H9 (cell line): ENCODE measurements at regions not wholly inside any gene's neighbourhood (a gene's known extent, or its start where the extent isn't known, plus 50 kb on each side); places are given as distances from the start of the nearest gene placed in this dataset.

Source experiments
- DNase-seq: peaks from one replicate; pipeline ENCODE4 v3.0.0-alpha.2; 2017
- H2AFZ ChIP-seq: one replicate; pipeline ENCODE4 v1.6.1; 2013; ENCODE audit warnings: mild to moderate bottlenecking, low read length, control low read depth, moderate library complexity
- H2AK5ac ChIP-seq: 2 replicates; pipeline ENCODE4 v1.6.1; 2013; ENCODE audit warnings: low read length, control low read depth, mixed read lengths; ENCODE audit not compliant: insufficient read length
- H2BK120ac ChIP-seq: one replicate; pipeline ENCODE4 v1.6.1; 2013; ENCODE audit warnings: low read depth, mild to moderate bottlenecking, low read length, control low read depth, inconsistent platforms; ENCODE audit not compliant: poor library complexity, severe bottlenecking
- H2BK12ac ChIP-seq: 2 replicates; pipeline ENCODE4 v1.6.1; 2013; ENCODE audit warnings: low read length, control low read depth, mixed read lengths, low read depth; ENCODE audit not compliant: insufficient read length
- H2BK15ac ChIP-seq: 2 replicates; pipeline ENCODE4 v1.6.1; 2013; ENCODE audit warnings: low read depth, low read length, control low read depth
- H2BK20ac ChIP-seq: one replicate; pipeline ENCODE4 v1.6.1; 2013; ENCODE audit warnings: low read depth, mild to moderate bottlenecking, low read length, control low read depth, inconsistent platforms; ENCODE audit not compliant: poor library complexity, severe bottlenecking
- H2BK5ac ChIP-seq: 2 replicates; pipeline ENCODE4 v1.6.1; 2013; ENCODE audit warnings: low read length, control low read depth, mixed read lengths; ENCODE audit not compliant: insufficient read length
- H3K14ac ChIP-seq: 2 replicates; pipeline ENCODE4 v1.6.1; 2013; ENCODE audit warnings: low read length, control low read depth; ENCODE audit not compliant: insufficient read depth
- H3K18ac ChIP-seq: 2 replicates; pipeline ENCODE4 v1.6.1; 2013; ENCODE audit warnings: low read depth, mild to moderate bottlenecking, mixed read lengths, low read length, control low read depth; ENCODE audit not compliant: insufficient read length
- H3K23ac ChIP-seq: 2 replicates; pipeline ENCODE4 v1.6.1; 2013; ENCODE audit warnings: low read length, control low read depth, mixed read lengths, low read depth; ENCODE audit not compliant: insufficient read length
- H3K23me2 ChIP-seq: 2 replicates; pipeline ENCODE4 v1.6.1; 2013; ENCODE audit warnings: low read depth, mild to moderate bottlenecking, mixed read lengths, low read length, control low read depth; ENCODE audit not compliant: insufficient read length, poor library complexity, severe bottlenecking
- H3K27ac ChIP-seq: 2 replicates; pipeline ENCODE4 v1.5.1; 2013; ENCODE audit warnings: low read length, control low read depth, mixed read lengths, low read depth; ENCODE audit not compliant: insufficient read length
- H3K27me3 ChIP-seq: 2 replicates; pipeline ENCODE4 v1.6.1; 2013; ENCODE audit warnings: low read length, control low read depth, inconsistent platforms; ENCODE audit not compliant: insufficient read depth
- H3K4ac ChIP-seq: 2 replicates; pipeline ENCODE4 v1.6.1; 2013; ENCODE audit warnings: low read depth, mild to moderate bottlenecking, control low read depth, inconsistent platforms, low read length, moderate library complexity
- H3K4me1 ChIP-seq: 2 replicates; pipeline ENCODE4 v1.6.1; 2013; ENCODE audit warnings: low read length, control low read depth, inconsistent platforms; ENCODE audit not compliant: insufficient read depth
- H3K4me2 ChIP-seq: 2 replicates; pipeline ENCODE4 v1.6.1; 2013; ENCODE audit warnings: low read length, control low read depth, mixed read lengths; ENCODE audit not compliant: insufficient read length, insufficient read depth
- H3K56ac ChIP-seq: 2 replicates; pipeline ENCODE4 v1.6.1; 2013; ENCODE audit warnings: low read depth, mild to moderate bottlenecking, mixed read lengths, low read length, control low read depth; ENCODE audit not compliant: insufficient read length
- H3K79me1 ChIP-seq: 2 replicates; pipeline ENCODE4 v1.6.1; 2013; ENCODE audit warnings: low read depth, mild to moderate bottlenecking, moderate library complexity, low read length, control low read depth, inconsistent platforms; ENCODE audit not compliant: insufficient read depth, poor library complexity, severe bottlenecking
- H3K79me2 ChIP-seq: 2 replicates; pipeline ENCODE4 v1.6.1; 2013; ENCODE audit warnings: low read length, control low read depth, inconsistent platforms; ENCODE audit not compliant: insufficient read depth
- H3K9ac ChIP-seq: 2 replicates; pipeline ENCODE4 v1.6.1; 2013; ENCODE audit warnings: low read length, control low read depth, mixed read lengths; ENCODE audit not compliant: insufficient read length; ENCODE audit errors: extremely low read depth
- H3K9me3 ChIP-seq: one replicate; pipeline ENCODE4 v1.6.1; 2013; ENCODE audit warnings: low read depth, low read length, inconsistent platforms; ENCODE audit not compliant: control insufficient read depth
- H3T11ph ChIP-seq: one replicate; pipeline ENCODE4 v1.6.1; 2013; ENCODE audit warnings: mild to moderate bottlenecking, low read length, control low read depth, inconsistent platforms
- H4K20me1 ChIP-seq: one replicate; pipeline ENCODE4 v1.6.1; 2013; ENCODE audit not compliant: control insufficient read depth, insufficient read length, insufficient read depth
- H4K5ac ChIP-seq: 2 replicates; pipeline ENCODE4 v1.6.1; 2013; ENCODE audit warnings: low read depth, mild to moderate bottlenecking, mixed read lengths, low read length, control low read depth; ENCODE audit not compliant: insufficient read length
- H4K8ac ChIP-seq: replicated peaks from 2 replicates; pipeline ENCODE4 v1.6.1; 2013; ENCODE audit warnings: low read length, control low read depth, mixed read lengths, low read depth; ENCODE audit not compliant: insufficient read length
- H4K91ac ChIP-seq: 2 replicates; pipeline ENCODE4 v1.6.1; 2013; ENCODE audit warnings: low read depth, mild to moderate bottlenecking, moderate library complexity, mixed read lengths, low read length, control low read depth; ENCODE audit not compliant: insufficient read length
- H3K27ac Mint-ChIP-seq, 3 experiments: 2 replicates in 2 of 3; 3 replicates in 1 of 3; pipeline ENCODE4 v1.8.0; 2020 to 2021; ENCODE audit warnings: mixed read lengths in 3 of 3, mild to moderate bottlenecking in 1 of 3, moderate library complexity in 1 of 3
- H3K27me3 Mint-ChIP-seq: 2 replicates; pipeline ENCODE4 v1.8.0; 2021; ENCODE audit warnings: low read depth, mild to moderate bottlenecking, moderate library complexity, mixed read lengths
- H3K36me3 Mint-ChIP-seq, 3 experiments: 2 replicates in 2 of 3; 3 replicates in 1 of 3; pipeline ENCODE4 v1.8.0; 2020 to 2021; ENCODE audit warnings: low read depth in 3 of 3, mixed read lengths in 3 of 3; ENCODE audit not compliant: insufficient read depth in 1 of 3
- H3K4me1 Mint-ChIP-seq, 2 experiments: 2 replicates each; pipeline ENCODE4 v1.8.0; 2020; ENCODE audit warnings: mixed read lengths in 2 of 2
- H3K4me3 Mint-ChIP-seq, 2 experiments: 2 replicates in 1 of 2; 3 replicates in 1 of 2; pipeline ENCODE4 v1.8.0; 2020 to 2021; ENCODE audit warnings: mild to moderate bottlenecking in 2 of 2, mixed read lengths in 2 of 2, moderate library complexity in 1 of 2
- H3K9me3 Mint-ChIP-seq, 2 experiments: 2 replicates in 1 of 2; 3 replicates in 1 of 2; pipeline ENCODE4 v1.8.0; 2020; ENCODE audit warnings: mild to moderate bottlenecking in 2 of 2, mixed read lengths in 2 of 2, moderate library complexity in 1 of 2
- WGBS: extraction: QIAGEN DNeasy Blood & Tissue Kit; methylation state at CpG from one replicate; pipeline ENCODE4 v1.1.7; 2013; ENCODE audit warnings: missing lambda C conversion rate, low lambda C conversion rate, mixed read lengths; ENCODE audit not compliant: insufficient read length; ENCODE audit errors: extremely low coverage; 5-methylcytosine and 5-hydroxymethylcytosine counted together
- TF ChIP-seq, protein P1 (sequence below): fragments of 200-600 bp; sonication (generic); conservative IDR thresholded peaks from 3 replicates; pipeline ENCODE4 v1.8.0; 2021; ENCODE audit warnings: antibody characterized with exemption, mild to moderate bottlenecking

- H3K18ac ChIP-seq = no peak overlapping the region
- H3K4me1 ChIP-seq = no peaks in the 10 kb centered on the region
- H2AFZ ChIP-seq = no peak overlapping the region
- H4K5ac ChIP-seq = no peak overlapping the region
- no peaks in the 10 kb centered on the region for H4K20me1 ChIP-seq
- H3K9me3 ChIP-seq = no peaks in the 10 kb centered on the region
- no peaks in the 10 kb centered on the region; a peak in 1 of 7 replicates for H3K36me3 Mint-ChIP-seq
- H2BK12ac ChIP-seq = no peak overlapping the region
- no peak overlapping the region for H4K8ac ChIP-seq
- H3K4me1 Mint-ChIP-seq = no peaks in the 10 kb centered on the region
- no peak overlapping the region for H3K4me3 Mint-ChIP-seq
- H3K23ac ChIP-seq = no peak overlapping the region
- no peak overlapping the region for H4K91ac ChIP-seq
- H2BK5ac ChIP-seq = no peak overlapping the region
- H3K27me3 ChIP-seq = no peaks in the 10 kb centered on the region
- no peaks in the 10 kb centered on the region for H3K79me2 ChIP-seq
- H3K23me2 ChIP-seq = no peaks in the 10 kb centered on the region
- no peak overlapping the region for H3K4me2 ChIP-seq
- no peak overlapping the region for H2BK15ac ChIP-seq
- no peak overlapping the region for H3K9ac ChIP-seq
- H3K27ac Mint-ChIP-seq = no peak overlapping the region
- H3K79me1 ChIP-seq = no peaks in the 10 kb centered on the region
- no peak for DNase-seq
- no peak overlapping the region for H3K27ac ChIP-seq
- no peak overlapping the region for H2BK20ac ChIP-seq
- no peak overlapping the region for H2AK5ac ChIP-seq
- H3K27me3 Mint-ChIP-seq = no peaks in the 10 kb centered on the region
- no peak overlapping the region for H3K56ac ChIP-seq
- H3K4ac ChIP-seq = no peak overlapping the region
- TF ChIP-seq, protein P1, sequence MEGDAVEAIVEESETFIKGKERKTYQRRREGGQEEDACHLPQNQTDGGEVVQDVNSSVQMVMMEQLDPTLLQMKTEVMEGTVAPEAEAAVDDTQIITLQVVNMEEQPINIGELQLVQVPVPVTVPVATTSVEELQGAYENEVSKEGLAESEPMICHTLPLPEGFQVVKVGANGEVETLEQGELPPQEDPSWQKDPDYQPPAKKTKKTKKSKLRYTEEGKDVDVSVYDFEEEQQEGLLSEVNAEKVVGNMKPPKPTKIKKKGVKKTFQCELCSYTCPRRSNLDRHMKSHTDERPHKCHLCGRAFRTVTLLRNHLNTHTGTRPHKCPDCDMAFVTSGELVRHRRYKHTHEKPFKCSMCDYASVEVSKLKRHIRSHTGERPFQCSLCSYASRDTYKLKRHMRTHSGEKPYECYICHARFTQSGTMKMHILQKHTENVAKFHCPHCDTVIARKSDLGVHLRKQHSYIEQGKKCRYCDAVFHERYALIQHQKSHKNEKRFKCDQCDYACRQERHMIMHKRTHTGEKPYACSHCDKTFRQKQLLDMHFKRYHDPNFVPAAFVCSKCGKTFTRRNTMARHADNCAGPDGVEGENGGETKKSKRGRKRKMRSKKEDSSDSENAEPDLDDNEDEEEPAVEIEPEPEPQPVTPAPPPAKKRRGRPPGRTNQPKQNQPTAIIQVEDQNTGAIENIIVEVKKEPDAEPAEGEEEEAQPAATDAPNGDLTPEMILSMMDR = no peak
- no peak overlapping the region for H2BK120ac ChIP-seq
- H3K9me3 Mint-ChIP-seq = no peaks in the 10 kb centered on the region; a peak in 1 of 5 replicates
- no peak overlapping the region for H3T11ph ChIP-seq
- no CpG with 5 or more reads among the region's 2 CpGs for WGBS
- no peak overlapping the region for H3K14ac ChIP-seq
These were observed 1203.8 kb upstream of the PIK3C3 start for GRCh38 chr18:40751186-40751585.
